Progenitor cell of endocrine pancreas (in vitro differentiated cells): ENCODE measurements at regions not wholly inside any gene's neighbourhood (a gene's known extent, or its start where the extent isn't known, plus 50 kb on each side); places are given as distances from the start of the nearest gene placed in this dataset.

Experiments
- DNase-seq: peaks from one replicate; pipeline ENCODE4 v3.0.0; 2021; ENCODE audit warnings: low spot score; ENCODE audit not compliant: unreplicated experiment
- H3K27ac Mint-ChIP-seq: 2 replicates; pipeline ENCODE4 v1.8.0; 2021; ENCODE audit warnings: mild to moderate bottlenecking, moderate library complexity, mixed read lengths
- H3K27me3 Mint-ChIP-seq: 2 replicates; pipeline ENCODE4 v1.8.0; 2021; ENCODE audit warnings: mixed read lengths
- H3K36me3 Mint-ChIP-seq: 2 replicates; pipeline ENCODE4 v1.8.0; 2022; ENCODE audit warnings: mixed read lengths; ENCODE audit not compliant: insufficient read depth
- H3K4me1 Mint-ChIP-seq: 2 replicates; pipeline ENCODE4 v1.8.0; 2021; ENCODE audit warnings: low read depth, mixed read lengths
- H3K4me3 Mint-ChIP-seq: 2 replicates; pipeline ENCODE4 v1.8.0; 2021; ENCODE audit warnings: low read depth, mild to moderate bottlenecking, moderate library complexity, mixed read lengths
- H3K9me3 Mint-ChIP-seq: 2 replicates; pipeline ENCODE4 v1.8.0; 2021; ENCODE audit warnings: low read depth, mixed read lengths
- CTCF ChIP-seq: fragments of 200-600 bp; sonication (generic); IDR thresholded peaks from one replicate; pipeline ENCODE4 v1.5.0; 2021; ENCODE audit warnings: antibody characterized with exemption, mild to moderate bottlenecking; ENCODE audit not compliant: unreplicated experiment

- Mint-ChIP-seq H3K27me3 (no peaks in the 10 kb centered on the region), H3K9me3 (peaks cover 15% of the 10 kb centered on the region), H3K27ac (no peak overlapping the region), H3K36me3 (peaks cover 13% of the 10 kb centered on the region), H3K4me3 (no peak overlapping the region), H3K4me1 (peaks cover 11% of the 10 kb centered on the region)
- DNase-seq = no peak
- TF ChIP-seq CTCF = no peak
Observed at GRCh38 chr4:107404591-107405300, 315.3 kb downstream of the PAPSS1 start.

- no peaks in the 10 kb centered on the region for H3K27me3 Mint-ChIP-seq
- no peak for DNase-seq
- H3K36me3 Mint-ChIP-seq = peaks cover 22% of the 10 kb centered on the region
- no peak overlapping the region for H3K4me3 Mint-ChIP-seq
- H3K4me1 Mint-ChIP-seq = peaks cover 17% of the 10 kb centered on the region
- peaks cover 22% of the 10 kb centered on the region for H3K9me3 Mint-ChIP-seq
- peak overlapping the region; percentile 59 for H3K27ac Mint-ChIP-seq
- no peak for TF ChIP-seq CTCF
Observed at GRCh38 chr4:107402291-107402690, 317.7 kb downstream of the PAPSS1 start.

GRCh38 chr4:107392951-107393350, 327.1 kb downstream of the PAPSS1 start:
- Mint-ChIP-seq H3K27me3 (no peaks in the 10 kb centered on the region), H3K4me1 (peaks cover 15% of the 10 kb centered on the region), H3K27ac (no peak overlapping the region), H3K4me3 (no peak overlapping the region), H3K9me3 (peaks cover 22% of the 10 kb centered on the region), H3K36me3 (peaks cover 16% of the 10 kb centered on the region)
- DNase-seq = no peak
- no peak for TF ChIP-seq CTCF

- peaks cover 12% of the 10 kb centered on the region for H3K4me1 Mint-ChIP-seq
- H3K27me3 Mint-ChIP-seq = no peaks in the 10 kb centered on the region
- H3K9me3 Mint-ChIP-seq = peaks cover 26% of the 10 kb centered on the region
- H3K36me3 Mint-ChIP-seq = peaks cover 13% of the 10 kb centered on the region
- no peak overlapping the region for H3K27ac Mint-ChIP-seq
- no peak for TF ChIP-seq CTCF
- DNase-seq = no peak
- no peak overlapping the region for H3K4me3 Mint-ChIP-seq
Observed at GRCh38 chr4:107392380-107392779, 327.7 kb downstream of the PAPSS1 start.

- no peak for DNase-seq
- peaks cover 21% of the 10 kb centered on the region for H3K9me3 Mint-ChIP-seq
- H3K36me3 Mint-ChIP-seq = peaks cover 9% of the 10 kb centered on the region
- TF ChIP-seq CTCF = no peak
- H3K27me3 Mint-ChIP-seq = no peaks in the 10 kb centered on the region
- no peak overlapping the region for H3K4me3 Mint-ChIP-seq
- H3K27ac Mint-ChIP-seq = no peak overlapping the region
- H3K4me1 Mint-ChIP-seq = peaks cover 11% of the 10 kb centered on the region
Observed at GRCh38 chr4:107391630-107392028, 328.4 kb downstream of the PAPSS1 start.
